H1 (cell line): ENCODE measurements at regions not wholly inside any gene's neighbourhood (a gene's known extent, or its start where the extent isn't known, plus 50 kb on each side); places are given as distances from the start of the nearest gene placed in this dataset.

Experiments
- CTCF ChIA-PET: fragments of 300-600 bp; sonication (Branson Sonifier 250); formaldehyde crosslinking; loops from one replicate; lab custom pipeline; 2021; ENCODE audit not compliant: partially characterized antibody; lab: Charles Lee
- POLR2A ChIA-PET: fragments of 300-600 bp; sonication (Branson Sonifier 250); formaldehyde crosslinking; loops from one replicate; lab custom pipeline; 2021; ENCODE audit warnings: inconsistent platforms; ENCODE audit not compliant: partially characterized antibody; lab: Charles Lee
- DNase-seq, 2 experiments: peaks; one replicate each; pipeline versions ENCODE4 v3.0.0 to v3.0.0-alpha.2; 2010 to 2022; ENCODE audit warnings: low spot score in 2 of 2, low read depth in 1 of 2, mixed read lengths in 1 of 2
- FAIRE-seq: peaks from 2 replicates; lab custom pipeline; 2011; peaks lifted over from hg19 to GRCh38; lab: Jason Lieb, UNC
- H2AFZ ChIP-seq: 2 replicates; pipeline ENCODE4 v1.8.1; 2012; ENCODE audit warnings: low read length, inconsistent platforms
- H2AK5ac ChIP-seq: 2 replicates; pipeline ENCODE4 v1.6.1; 2013; ENCODE audit warnings: low read depth, low read length
- H2BK120ac ChIP-seq: replicated peaks from 2 replicates; pipeline ENCODE3; 2013; ENCODE audit warnings: low read depth, low read length, inconsistent platforms
- H2BK12ac ChIP-seq: 2 replicates; pipeline ENCODE4 v1.6.1; 2013; ENCODE audit warnings: low read depth, low read length
- H2BK15ac ChIP-seq: 2 replicates; pipeline ENCODE4 v1.6.1; 2013; ENCODE audit warnings: low read length
- H2BK20ac ChIP-seq: 2 replicates; pipeline ENCODE4 v1.6.1; 2013; ENCODE audit warnings: low read length
- H2BK5ac ChIP-seq: 2 replicates; pipeline ENCODE4 v1.6.1; 2013; ENCODE audit warnings: low read depth, low read length
- H3K14ac ChIP-seq: 2 replicates; pipeline ENCODE4 v1.6.1; 2013; ENCODE audit warnings: inconsistent platforms; ENCODE audit not compliant: insufficient read length
- H3K18ac ChIP-seq: 2 replicates; pipeline ENCODE4 v1.6.1; 2013; ENCODE audit warnings: low read length; ENCODE audit errors: extremely low read depth
- H3K23ac ChIP-seq: 2 replicates; pipeline ENCODE4 v1.6.1; 2013; ENCODE audit warnings: inconsistent platforms; ENCODE audit not compliant: insufficient read length
- H3K23me2 ChIP-seq: 2 replicates; pipeline ENCODE4 v1.6.1; 2013; ENCODE audit warnings: low read depth, low read length
- H3K27ac ChIP-seq: 2 replicates; pipeline ENCODE4 v1.6.1; 2011; ENCODE audit warnings: low read depth, low read length, inconsistent platforms
- H3K27me3 ChIP-seq, 4 experiments: replicated peaks in 1 of 4; 1 replicate in 1 of 4; 2 replicates in 3 of 4; pipeline versions ENCODE4 v1.6.1 to v1.8.1; 2011 to 2013; ENCODE audit warnings: low read length in 3 of 4, mild to moderate bottlenecking in 3 of 4, inconsistent platforms in 2 of 4, mixed read lengths in 2 of 4, moderate library complexity in 1 of 4; ENCODE audit not compliant: control insufficient read depth in 3 of 4, insufficient read depth in 3 of 4; ENCODE audit errors: extremely low read depth in 1 of 4
- H3K36me3 ChIP-seq, 4 experiments: 2 replicates each; pipeline versions ENCODE4 v1.6.1 to v1.8.1; 2011 to 2013; ENCODE audit warnings: mild to moderate bottlenecking in 4 of 4, low read length in 3 of 4, moderate library complexity in 2 of 4, control low read depth in 1 of 4, inconsistent platforms in 1 of 4; ENCODE audit not compliant: insufficient read depth in 4 of 4, control insufficient read depth in 2 of 4
- H3K4ac ChIP-seq: replicated peaks from 2 replicates; pipeline ENCODE3; 2013; ENCODE audit warnings: low read length, low read depth, mixed read lengths, inconsistent platforms; ENCODE audit not compliant: insufficient read length
- H3K4me1 ChIP-seq, 4 experiments: replicated peaks in 1 of 4; 1 replicate in 1 of 4; 2 replicates in 3 of 4; pipeline versions ENCODE4 v1.6.1 to v1.8.1; 2011 to 2013; ENCODE audit warnings: low read length in 3 of 4, inconsistent platforms in 2 of 4, mixed read lengths in 1 of 4; ENCODE audit not compliant: insufficient read depth in 4 of 4, control insufficient read depth in 3 of 4
- H3K4me2 ChIP-seq, 2 experiments: 2 replicates each; pipeline versions ENCODE4 v1.6.1 to v1.8.1; 2011 to 2013; ENCODE audit warnings: low read depth in 2 of 2, low read length in 2 of 2, control low read depth in 1 of 2, inconsistent platforms in 1 of 2, mild to moderate bottlenecking in 1 of 2; ENCODE audit not compliant: insufficient read depth in 1 of 2
- H3K4me3 ChIP-seq, 4 experiments: fragments of 200-600, 300-600 bp in 1 of 4; sonication (generic), shearing (Covaris generic), sonication (Bioruptor Twin) in 1 of 4; 2 replicates each; pipeline versions ENCODE4 v1.5.1 to v1.8.1; 2011 to 2016; ENCODE audit warnings: low read length in 4 of 4, low read depth in 3 of 4, control low read depth in 2 of 4, inconsistent platforms in 2 of 4, mild to moderate bottlenecking in 2 of 4, mixed read lengths in 1 of 4, moderate library complexity in 1 of 4; ENCODE audit not compliant: insufficient read depth in 2 of 4; ENCODE audit errors: extremely low read depth in 1 of 4
- H3K56ac ChIP-seq: replicated peaks from 2 replicates; pipeline ENCODE3; 2013; ENCODE audit warnings: low read depth, mild to moderate bottlenecking, mixed read lengths, low read length, inconsistent platforms; ENCODE audit not compliant: insufficient read length
- H3K79me1 ChIP-seq: 2 replicates; pipeline ENCODE4 v1.6.1; 2013; ENCODE audit warnings: low read depth, low read length, control low read depth
- H3K79me2 ChIP-seq, 2 experiments: 2 replicates each; pipeline versions ENCODE4 v1.6.1 to v1.8.1; 2012 to 2013; ENCODE audit warnings: low read length in 2 of 2, mild to moderate bottlenecking in 2 of 2, inconsistent platforms in 1 of 2; ENCODE audit not compliant: insufficient read depth in 2 of 2, control insufficient read depth in 1 of 2
- H3K9ac ChIP-seq, 4 experiments: replicated peaks in 1 of 4; 1 replicate in 1 of 4; 2 replicates in 3 of 4; pipeline versions ENCODE4 v1.6.1 to v1.8.1; 2011 to 2013; ENCODE audit warnings: low read depth in 3 of 4, low read length in 3 of 4, control low read depth in 2 of 4, mild to moderate bottlenecking in 2 of 4, moderate library complexity in 2 of 4, inconsistent platforms in 1 of 4; ENCODE audit errors: extremely low read depth in 1 of 4
- H3K9me3 ChIP-seq, 2 experiments: 2 replicates each; pipeline versions ENCODE4 v1.6.1 to v1.8.1; 2012 to 2013; ENCODE audit warnings: mild to moderate bottlenecking in 2 of 2, moderate library complexity in 2 of 2, control low read depth in 1 of 2, inconsistent platforms in 1 of 2, low read depth in 1 of 2, low read length in 1 of 2, mixed read lengths in 1 of 2; ENCODE audit not compliant: insufficient read depth in 2 of 2
- H4K20me1 ChIP-seq, 2 experiments: replicated peaks in 1 of 2; 2 replicates each; pipeline versions ENCODE3 to v1.8.1; 2011 to 2013; ENCODE audit warnings: inconsistent platforms in 2 of 2, low read length in 2 of 2, mild to moderate bottlenecking in 1 of 2; ENCODE audit not compliant: insufficient read depth in 2 of 2, control insufficient read depth in 1 of 2
- H4K5ac ChIP-seq: 2 replicates; pipeline ENCODE4 v1.6.1; 2013; ENCODE audit warnings: low read length, low read depth, mixed read lengths, inconsistent platforms; ENCODE audit not compliant: insufficient read length
- H4K8ac ChIP-seq: 2 replicates; pipeline ENCODE4 v1.8.0; 2013; ENCODE audit warnings: mild to moderate bottlenecking, moderate library complexity, low read length, inconsistent platforms; ENCODE audit not compliant: insufficient read depth; ENCODE audit errors: extremely low read depth
- H4K91ac ChIP-seq: replicated peaks from 2 replicates; pipeline ENCODE3; 2013; ENCODE audit warnings: low read length, mixed read lengths, inconsistent platforms; ENCODE audit not compliant: insufficient read length
- BACH1 ChIP-seq: IDR thresholded peaks from 2 replicates; pipeline ENCODE4 v1.6.1; 2012; ENCODE audit warnings: low read length, improper control_type of control experiment
- MAFK ChIP-seq: IDR thresholded peaks from 2 replicates; pipeline ENCODE4 v1.6.1; 2012; ENCODE audit warnings: low read depth, mild to moderate bottlenecking, improper control_type of control experiment, low read length
- RBBP5 ChIP-seq: IDR thresholded peaks from 2 replicates; pipeline ENCODE4 v1.7.1; 2012; ENCODE audit warnings: low read depth, mild to moderate bottlenecking, inconsistent platforms, low read length, moderate library complexity, borderline replicate concordance
- RFX5 ChIP-seq: IDR thresholded peaks from 2 replicates; pipeline ENCODE4 v1.6.1; 2011; ENCODE audit warnings: low read depth, low read length, improper control_type of control experiment, borderline replicate concordance
- TCF12 ChIP-seq: IDR thresholded peaks from 2 replicates; pipeline ENCODE4 v1.6.1; 2011; ENCODE audit warnings: low read depth, mild to moderate bottlenecking, low read length
- ZNF274 ChIP-seq: IDR thresholded peaks from 2 replicates; pipeline ENCODE4 v1.7.0; 2012; ENCODE audit warnings: low read length, borderline replicate concordance; ENCODE audit errors: extremely low read depth
- WGBS, 2 experiments: shearing (Covaris generic) in 1 of 2; methylation state at CpG; one replicate each; pipeline versions ENCODE4 v1.1.6 to v1.1.7; 2013 to 2015; ENCODE audit warnings: low lambda C conversion rate in 2 of 2, mixed read lengths in 2 of 2, inconsistent platforms in 1 of 2, low coverage in 1 of 2, missing lambda C conversion rate in 1 of 2; ENCODE audit not compliant: insufficient replicate concordance in 2 of 2, insufficient coverage in 1 of 2, insufficient read length in 1 of 2; ENCODE audit errors: extremely low coverage in 1 of 2, missing lambda C conversion rate in 1 of 2; 5-methylcytosine and 5-hydroxymethylcytosine counted together

DNA sequence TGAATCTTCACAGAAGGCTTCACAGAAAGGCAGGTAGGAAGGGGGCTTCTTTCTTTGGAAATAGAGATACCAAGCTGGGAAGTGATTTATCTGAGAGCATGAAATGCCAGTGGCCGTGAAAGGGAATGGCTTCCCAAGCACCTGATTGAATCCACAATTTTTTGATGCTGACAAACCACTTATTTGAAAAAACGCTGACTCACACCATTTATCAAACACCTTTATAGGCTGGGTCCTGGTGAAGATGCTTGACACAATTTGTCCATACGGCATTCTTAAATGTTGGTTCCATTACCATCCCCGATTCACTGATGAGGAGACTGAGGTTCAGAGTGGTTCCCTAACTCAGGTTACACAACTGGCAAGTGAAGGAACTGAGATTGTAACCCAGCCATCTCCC lies 64.1 kb upstream of the POMGNT2 start:
- H3K4me1 ChIP-seq: no peaks in the 10 kb centered on the region; a peak in 1 of 7 replicates
- no peak for DNase-seq
- no peak overlapping the region for H3K4me3 ChIP-seq

More for the DNA sequence above, 64.1 kb upstream of the POMGNT2 start:
- H2AFZ ChIP-seq: no peak overlapping the region
- no peak overlapping the region for H2BK20ac ChIP-seq
- POLR2A ChIA-PET: no interaction called here
- H3K23me2 ChIP-seq: no peaks in the 10 kb centered on the region; the same call in 1 of the 2 replicates
- H2AK5ac ChIP-seq: no peak overlapping the region
- H3K27ac ChIP-seq: no peak overlapping the region
- no peaks in the 10 kb centered on the region for H3K27me3 ChIP-seq
- no peak for TF ChIP-seq TCF12
- no peak for TF ChIP-seq RBBP5
- no peak for TF ChIP-seq ZNF274
- no peak for TF ChIP-seq RFX5
- peak; percentile 41; the same call in 1 of the 2 replicates for TF ChIP-seq MAFK
- peak; percentile 17; the same call in 1 of the 2 replicates for TF ChIP-seq BACH1
- TF ChIP-seq, all 59 proteins: peak for 2
- no peak overlapping the region for H3K14ac ChIP-seq
- no peak overlapping the region for H3K4ac ChIP-seq
- FAIRE-seq: no peak
- H2BK12ac ChIP-seq: no peak overlapping the region
- no peak overlapping the region for H2BK15ac ChIP-seq
- H3K23ac ChIP-seq: no peak overlapping the region
- H2BK5ac ChIP-seq: no peak overlapping the region
- no peaks in the 10 kb centered on the region for H3K79me2 ChIP-seq
- no peak overlapping the region for H3K56ac ChIP-seq
- CTCF ChIA-PET: interaction anchor here (0.7 to 1.2 kb wide), 4 partner anchors 8 to 208 kb away, joined by 3 to 5 read pairs (median 3); no protein-coding TSS in a partner anchor
- no peak overlapping the region for H3K18ac ChIP-seq
- H4K5ac ChIP-seq: no peak overlapping the region
- no peaks in the 10 kb centered on the region for H3K9me3 ChIP-seq
- H3K79me1 ChIP-seq: no peaks in the 10 kb centered on the region
- H4K91ac ChIP-seq: no peak overlapping the region
- H4K20me1 ChIP-seq: no peaks in the 10 kb centered on the region
- WGBS, 2 experiments: 86% methylated on average over 4 of the region's 4 CpGs; no CpG with 5 or more reads in 1 of the 2 experiments
- no peak overlapping the region for H3K4me2 ChIP-seq
- no peak overlapping the region for H4K8ac ChIP-seq
- H3K36me3 ChIP-seq: no peaks in the 10 kb centered on the region
- no peak overlapping the region for H3K9ac ChIP-seq
- H2BK120ac ChIP-seq: no peak overlapping the region
